ENCODE measurements at regions not wholly inside any gene's neighbourhood (a gene's known extent, or its start where the extent isn't known, plus 50 kb on each side); places are given as distances from the start of the nearest gene placed in this dataset.
A peak's percentile ranks its signal among the peaks of the same experiment; 100 is the strongest.
"Not testable (repeated sequence)": the region's sequence is repeated elsewhere in the genome, so short reads cannot be mapped to it uniquely, and the experiment has no call there.

GRCh38 chr18:1825296-1825695 is 746.0 kb downstream of the METTL4 start:
- DNase-seq (ENCODE audit: low read depth, low spot score), result no peak
- in situ Hi-C loops (cut with HindIII; ENCODE audit: low pct_unique_long_range_greater_than_20kb, low sequenced_read_pairs), result no loop called here

- no peak for DNase-seq (ENCODE audit: low read depth, low spot score)
- in situ Hi-C loops (cut with HindIII; ENCODE audit: low pct_unique_long_range_greater_than_20kb, low sequenced_read_pairs), result no loop called here
These were observed 730.4 kb downstream of the METTL4 start for GRCh38 chr18:1840878-1841277.

- DNase-seq (ENCODE audit: low read depth, low spot score), result no peak
These were observed 724.7 kb downstream of the METTL4 start for GRCh38 chr18:1846640-1847039.

GRCh38 chr18:1848716-1849115 is 722.6 kb downstream of the METTL4 start:
- in situ Hi-C loops (cut with HindIII; ENCODE audit: low pct_unique_long_range_greater_than_20kb, low sequenced_read_pairs), result no loop called here
- DNase-seq (ENCODE audit: low read depth, low spot score), result no peak

More at GRCh38 chr18:1846640-1847039, 724.7 kb downstream of the METTL4 start:
- in situ Hi-C loops (cut with HindIII; ENCODE audit: low pct_unique_long_range_greater_than_20kb, low sequenced_read_pairs), result no loop called here

- DNase-seq (ENCODE audit: low read depth, low spot score), result no peak
- in situ Hi-C loops (cut with HindIII; ENCODE audit: low pct_unique_long_range_greater_than_20kb, low sequenced_read_pairs), result no loop called here
These were observed 721.9 kb downstream of the METTL4 start for GRCh38 chr18:1849386-1849785.

GRCh38 chr18:1857281-1857680 is 714.0 kb downstream of the METTL4 start:
- in situ Hi-C loops (cut with HindIII; ENCODE audit: low pct_unique_long_range_greater_than_20kb, low sequenced_read_pairs); DNase-seq (ENCODE audit: low read depth, low spot score): not testable (repeated sequence)

- in situ Hi-C loops (cut with HindIII; ENCODE audit: low pct_unique_long_range_greater_than_20kb, low sequenced_read_pairs), result no loop called here
- DNase-seq (ENCODE audit: low read depth, low spot score), result no peak
These were observed 709.8 kb downstream of the METTL4 start for GRCh38 chr18:1861473-1861872.

GRCh38 chr18:1865869-1866268 is 705.4 kb downstream of the METTL4 start:
- in situ Hi-C loops (cut with HindIII; ENCODE audit: low pct_unique_long_range_greater_than_20kb, low sequenced_read_pairs), result no loop called here
- no peak for DNase-seq (ENCODE audit: low read depth, low spot score)

- no peak for DNase-seq (ENCODE audit: low read depth, low spot score)
- in situ Hi-C loops (cut with HindIII; ENCODE audit: low pct_unique_long_range_greater_than_20kb, low sequenced_read_pairs), result no loop called here
These were observed 699.0 kb downstream of the METTL4 start for GRCh38 chr18:1872274-1872673.

- no peak for DNase-seq (ENCODE audit: low read depth, low spot score)
These were observed 696.1 kb downstream of the METTL4 start for GRCh38 chr18:1875219-1875618.

GRCh38 chr18:1884623-1885022 is 686.7 kb downstream of the METTL4 start:
- no peak for DNase-seq (ENCODE audit: low read depth, low spot score)
- in situ Hi-C loops (cut with HindIII; ENCODE audit: low pct_unique_long_range_greater_than_20kb, low sequenced_read_pairs), result no loop called here

More at GRCh38 chr18:1875219-1875618, 696.1 kb downstream of the METTL4 start:
- in situ Hi-C loops (cut with HindIII; ENCODE audit: low pct_unique_long_range_greater_than_20kb, low sequenced_read_pairs), result no loop called here

GRCh38 chr18:1891641-1892040 is 679.7 kb downstream of the METTL4 start:
- DNase-seq (ENCODE audit: low read depth, low spot score), result no peak
- in situ Hi-C loops (cut with HindIII; ENCODE audit: low pct_unique_long_range_greater_than_20kb, low sequenced_read_pairs), result no loop called here

- in situ Hi-C loops (cut with HindIII; ENCODE audit: low pct_unique_long_range_greater_than_20kb, low sequenced_read_pairs), result no loop called here
- DNase-seq (ENCODE audit: low read depth, low spot score), result no peak
These were observed 679.1 kb downstream of the METTL4 start for GRCh38 chr18:1892191-1892590.

- in situ Hi-C loops (cut with HindIII; ENCODE audit: low pct_unique_long_range_greater_than_20kb, low sequenced_read_pairs), result no loop called here
- no peak for DNase-seq (ENCODE audit: low read depth, low spot score)
These were observed 675.7 kb downstream of the METTL4 start for GRCh38 chr18:1895456-1896185.

- no peak for DNase-seq (ENCODE audit: low read depth, low spot score)
- in situ Hi-C loops (cut with HindIII; ENCODE audit: low pct_unique_long_range_greater_than_20kb, low sequenced_read_pairs), result no loop called here
These were observed 664.9 kb downstream of the METTL4 start for GRCh38 chr18:1906421-1906820.

GRCh38 chr18:1907470-1908206 is 663.7 kb downstream of the METTL4 start:
- in situ Hi-C loops (cut with HindIII; ENCODE audit: low pct_unique_long_range_greater_than_20kb, low sequenced_read_pairs), result no loop called here
- no peak for DNase-seq (ENCODE audit: low read depth, low spot score)

- in situ Hi-C loops (cut with HindIII; ENCODE audit: low pct_unique_long_range_greater_than_20kb, low sequenced_read_pairs), result no loop called here
- DNase-seq (ENCODE audit: low read depth, low spot score), result peak; percentile 34
These were observed 656.8 kb downstream of the METTL4 start for GRCh38 chr18:1914489-1914888.

GRCh38 chr18:1916869-1917523 is 654.3 kb downstream of the METTL4 start:
- no peak for DNase-seq (ENCODE audit: low read depth, low spot score)
- in situ Hi-C loops (cut with HindIII; ENCODE audit: low pct_unique_long_range_greater_than_20kb, low sequenced_read_pairs), result no loop called here

- in situ Hi-C loops (cut with HindIII; ENCODE audit: low pct_unique_long_range_greater_than_20kb, low sequenced_read_pairs), result no loop called here
- no peak for DNase-seq (ENCODE audit: low read depth, low spot score)
These were observed 653.7 kb downstream of the METTL4 start for GRCh38 chr18:1917569-1917968.
